CMK (cell line): ENCODE measurements at regions not wholly inside any gene's neighbourhood (a gene's known extent, or its start where the extent isn't known, plus 50 kb on each side); places are given as distances from the start of the nearest gene placed in this dataset.
"Not testable (repeated sequence)": the region's sequence is repeated elsewhere in the genome, so short reads cannot be mapped to it uniquely, and the experiment has no call there.

Experiments
- DNase-seq: peaks from one replicate; pipeline ENCODE4 v3.0.0-alpha.2; 2010; ENCODE audit warnings: low read depth

GRCh38 chr12:105641749-105642148 is 311.3 kb downstream of the C12orf75 start:
- no peak for DNase-seq

GRCh38 chr12:105644770-105645169 is 314.3 kb downstream of the C12orf75 start:
- DNase-seq, result no peak

GRCh38 chr12:105654606-105655005 is 324.1 kb downstream of the C12orf75 start:
- no peak for DNase-seq

GRCh38 chr12:105658389-105658788 is 327.9 kb downstream of the C12orf75 start:
- no peak for DNase-seq

- no peak for DNase-seq
These were observed 329.0 kb downstream of the C12orf75 start for GRCh38 chr12:105659355-105660075.

GRCh38 chr12:105664765-105665164 is 334.3 kb downstream of the C12orf75 start:
- DNase-seq, result not testable (repeated sequence)

- DNase-seq, result no peak
These were observed 334.9 kb downstream of the C12orf75 start for GRCh38 chr12:105665366-105665765.

GRCh38 chr12:105667973-105668743 is 337.7 kb downstream of the C12orf75 start:
- no peak for DNase-seq

GRCh38 chr12:105670672-105671071 is 340.2 kb downstream of the C12orf75 start:
- no peak for DNase-seq

- no peak for DNase-seq
These were observed 341.2 kb downstream of the C12orf75 start for GRCh38 chr12:105671720-105672119.

- no peak for DNase-seq
These were observed 341.9 kb downstream of the C12orf75 start for GRCh38 chr12:105672121-105672975.

- no peak for DNase-seq
These were observed 344.6 kb downstream of the C12orf75 start for GRCh38 chr12:105674871-105675699.

GRCh38 chr12:105676694-105677093 is 346.2 kb downstream of the C12orf75 start:
- DNase-seq, result no peak

- no peak for DNase-seq
These were observed 347.2 kb downstream of the C12orf75 start for GRCh38 chr12:105677672-105678071.

GRCh38 chr12:105679982-105680381 is 349.5 kb downstream of the C12orf75 start:
- no peak for DNase-seq

- DNase-seq, result no peak
These were observed 350.9 kb downstream of the C12orf75 start for GRCh38 chr12:105681341-105681740.

- not testable (repeated sequence) for DNase-seq
These were observed 352.3 kb downstream of the C12orf75 start for GRCh38 chr12:105682821-105683220.

- DNase-seq, result not testable (repeated sequence)
These were observed 353.3 kb downstream of the C12orf75 start for GRCh38 chr12:105683836-105684235.

GRCh38 chr12:105698075-105698474 is 367.6 kb downstream of the C12orf75 start:
- DNase-seq, result no peak

- no peak for DNase-seq
These were observed 368.7 kb downstream of the C12orf75 start for GRCh38 chr12:105699209-105699608.

- DNase-seq, result no peak
These were observed 374.3 kb downstream of the C12orf75 start for GRCh38 chr12:105704787-105705186.

- DNase-seq, result no peak
These were observed 374.7 kb downstream of the C12orf75 start for GRCh38 chr12:105705235-105705634.
